ENCODE measurements at regions not wholly inside any gene's neighbourhood (a gene's known extent, or its start where the extent isn't known, plus 50 kb on each side); places are given as distances from the start of the nearest gene placed in this dataset.

GRCh38 chr7:80324032-80324431 lies 187.8 kb downstream of the GNAT3 start:
- no peaks in the 10 kb centered on the region for H3K36me3 ChIP-seq (ENCODE audit: insufficient read depth, insufficient read length, low read length)
- H3K9ac ChIP-seq (ENCODE audit: insufficient read length, low read depth), result no peak overlapping the region
- H3K9me3 ChIP-seq (ENCODE audit: insufficient read depth, low read length), result no peaks in the 10 kb centered on the region
- TF ChIP-seq ZNF274 (IDR thresholded peaks at IDR 0.05; ENCODE audit: low read depth, low read length) (no peak), YY1 (IDR thresholded peaks at IDR 0.05; ENCODE audit: insufficient read depth, insufficient read length) (no peak), SUZ12 (IDR thresholded peaks at IDR 0.05; ENCODE audit: extremely low read depth, insufficient read depth, insufficient read length) (no peak)
- H3K27me3 ChIP-seq (ENCODE audit: insufficient read depth, insufficient read length), result no peaks in the 10 kb centered on the region
- no peak for DNase-seq (ENCODE audit: low read depth, low spot score)
- H3K4me3 ChIP-seq (ENCODE audit: insufficient read length, low read depth), result no peak overlapping the region
- no peaks in the 10 kb centered on the region for H3K4me1 ChIP-seq (ENCODE audit: insufficient read depth, insufficient read length)

GRCh38 chr7:80319461-80319860 lies 184.8 kb downstream of the GNAI1 start:
- H3K9ac ChIP-seq (ENCODE audit: insufficient read length, low read depth), result no peak overlapping the region
- no peaks in the 10 kb centered on the region for H3K9me3 ChIP-seq (ENCODE audit: insufficient read depth, low read length)
- TF ChIP-seq YY1 (IDR thresholded peaks at IDR 0.05; ENCODE audit: insufficient read depth, insufficient read length), result no peak
- TF ChIP-seq ZNF274 (IDR thresholded peaks at IDR 0.05; ENCODE audit: low read depth, low read length), result no peak
- TF ChIP-seq SUZ12 (IDR thresholded peaks at IDR 0.05; ENCODE audit: extremely low read depth, insufficient read depth, insufficient read length), result no peak
- no peak for DNase-seq (ENCODE audit: low read depth, low spot score)
- no peaks in the 10 kb centered on the region for H3K4me1 ChIP-seq (ENCODE audit: insufficient read depth, insufficient read length)
- no peaks in the 10 kb centered on the region for H3K27me3 ChIP-seq (ENCODE audit: insufficient read depth, insufficient read length)
- no peaks in the 10 kb centered on the region for H3K36me3 ChIP-seq (ENCODE audit: insufficient read depth, insufficient read length, low read length)
- no peak overlapping the region for H3K4me3 ChIP-seq (ENCODE audit: insufficient read length, low read depth)

GRCh38 chr7:80318081-80318480 lies 183.4 kb downstream of the GNAI1 start:
- peak; percentile 8 for DNase-seq (ENCODE audit: low read depth, low spot score)
- no peaks in the 10 kb centered on the region for H3K9me3 ChIP-seq (ENCODE audit: insufficient read depth, low read length)
- no peak overlapping the region for H3K9ac ChIP-seq (ENCODE audit: insufficient read length, low read depth)
- no peak overlapping the region for H3K4me3 ChIP-seq (ENCODE audit: insufficient read length, low read depth)
- no peaks in the 10 kb centered on the region for H3K36me3 ChIP-seq (ENCODE audit: insufficient read depth, insufficient read length, low read length)
- no peak for TF ChIP-seq ZNF274 (IDR thresholded peaks at IDR 0.05; ENCODE audit: low read depth, low read length)
- no peak for TF ChIP-seq SUZ12 (IDR thresholded peaks at IDR 0.05; ENCODE audit: extremely low read depth, insufficient read depth, insufficient read length)
- no peak for TF ChIP-seq YY1 (IDR thresholded peaks at IDR 0.05; ENCODE audit: insufficient read depth, insufficient read length)
- H3K27me3 ChIP-seq (ENCODE audit: insufficient read depth, insufficient read length), result no peaks in the 10 kb centered on the region
- no peaks in the 10 kb centered on the region for H3K4me1 ChIP-seq (ENCODE audit: insufficient read depth, insufficient read length)

- no peaks in the 10 kb centered on the region for H3K9me3 ChIP-seq (ENCODE audit: insufficient read depth, low read length)
- no peak overlapping the region for H3K9ac ChIP-seq (ENCODE audit: insufficient read length, low read depth)
- H3K4me3 ChIP-seq (ENCODE audit: insufficient read length, low read depth), result no peak overlapping the region
- H3K4me1 ChIP-seq (ENCODE audit: insufficient read depth, insufficient read length), result no peaks in the 10 kb centered on the region
- no peaks in the 10 kb centered on the region for H3K36me3 ChIP-seq (ENCODE audit: insufficient read depth, insufficient read length, low read length)
- H3K27me3 ChIP-seq (ENCODE audit: insufficient read depth, insufficient read length), result no peaks in the 10 kb centered on the region
- no peak for DNase-seq (ENCODE audit: low read depth, low spot score)
- TF ChIP-seq SUZ12 (IDR thresholded peaks at IDR 0.05; ENCODE audit: extremely low read depth, insufficient read depth, insufficient read length), result no peak
- TF ChIP-seq YY1 (IDR thresholded peaks at IDR 0.05; ENCODE audit: insufficient read depth, insufficient read length), result no peak
- no peak for TF ChIP-seq ZNF274 (IDR thresholded peaks at IDR 0.05; ENCODE audit: low read depth, low read length)
Measured at GRCh38 chr7:80316811-80317210, 182.2 kb downstream of the GNAI1 start.

GRCh38 chr7:80313716-80314115 lies 179.1 kb downstream of the GNAI1 start:
- no peak for TF ChIP-seq SUZ12 (IDR thresholded peaks at IDR 0.05; ENCODE audit: extremely low read depth, insufficient read depth, insufficient read length)
- no peak for TF ChIP-seq ZNF274 (IDR thresholded peaks at IDR 0.05; ENCODE audit: low read depth, low read length)
- no peak for TF ChIP-seq YY1 (IDR thresholded peaks at IDR 0.05; ENCODE audit: insufficient read depth, insufficient read length)

GRCh38 chr7:80313067-80313626 lies 178.5 kb downstream of the GNAI1 start:
- TF ChIP-seq YY1 (IDR thresholded peaks at IDR 0.05; ENCODE audit: insufficient read depth, insufficient read length) (no peak), ZNF274 (IDR thresholded peaks at IDR 0.05; ENCODE audit: low read depth, low read length) (no peak), SUZ12 (IDR thresholded peaks at IDR 0.05; ENCODE audit: extremely low read depth, insufficient read depth, insufficient read length) (no peak)
- no peaks in the 10 kb centered on the region for H3K9me3 ChIP-seq (ENCODE audit: insufficient read depth, low read length)

More at GRCh38 chr7:80313716-80314115, 179.1 kb downstream of the GNAI1 start:
- DNase-seq (ENCODE audit: low read depth, low spot score), result no peak
- Histone ChIP-seq H3K4me3 (ENCODE audit: insufficient read length, low read depth) (no peak overlapping the region), H3K9ac (ENCODE audit: insufficient read length, low read depth) (no peak overlapping the region), H3K27me3 (ENCODE audit: insufficient read depth, insufficient read length) (no peaks in the 10 kb centered on the region), H3K36me3 (ENCODE audit: insufficient read depth, insufficient read length, low read length) (no peaks in the 10 kb centered on the region), H3K4me1 (ENCODE audit: insufficient read depth, insufficient read length) (no peaks in the 10 kb centered on the region), H3K9me3 (ENCODE audit: insufficient read depth, low read length) (no peaks in the 10 kb centered on the region)

GRCh38 chr7:80312139-80312661 lies 177.6 kb downstream of the GNAI1 start:
- Histone ChIP-seq H3K27me3 (ENCODE audit: insufficient read depth, insufficient read length) (no peaks in the 10 kb centered on the region), H3K9ac (ENCODE audit: insufficient read length, low read depth) (no peak overlapping the region), H3K4me3 (ENCODE audit: insufficient read length, low read depth) (no peak overlapping the region), H3K9me3 (ENCODE audit: insufficient read depth, low read length) (no peaks in the 10 kb centered on the region), H3K36me3 (ENCODE audit: insufficient read depth, insufficient read length, low read length) (no peaks in the 10 kb centered on the region), H3K4me1 (ENCODE audit: insufficient read depth, insufficient read length) (no peaks in the 10 kb centered on the region)
- no peak for TF ChIP-seq YY1 (IDR thresholded peaks at IDR 0.05; ENCODE audit: insufficient read depth, insufficient read length)
- no peak for TF ChIP-seq SUZ12 (IDR thresholded peaks at IDR 0.05; ENCODE audit: extremely low read depth, insufficient read depth, insufficient read length)
- no peak for TF ChIP-seq ZNF274 (IDR thresholded peaks at IDR 0.05; ENCODE audit: low read depth, low read length)
- DNase-seq (ENCODE audit: low read depth, low spot score), result no peak

More at GRCh38 chr7:80313067-80313626, 178.5 kb downstream of the GNAI1 start:
- Histone ChIP-seq H3K9ac (ENCODE audit: insufficient read length, low read depth) (no peak overlapping the region), H3K36me3 (ENCODE audit: insufficient read depth, insufficient read length, low read length) (no peaks in the 10 kb centered on the region), H3K4me1 (ENCODE audit: insufficient read depth, insufficient read length) (no peaks in the 10 kb centered on the region), H3K27me3 (ENCODE audit: insufficient read depth, insufficient read length) (no peaks in the 10 kb centered on the region), H3K4me3 (ENCODE audit: insufficient read length, low read depth) (no peak overlapping the region)
- no peak for DNase-seq (ENCODE audit: low read depth, low spot score)
